Subcutaneous abdominal adipose tissue (tissue), 5 donors: ENCODE measurements at regions not wholly inside any gene's neighbourhood (a gene's known extent, or its start where the extent isn't known, plus 50 kb on each side); places are given as distances from the start of the nearest gene placed in this dataset.

Experiments
- H3K27ac ChIP-seq: one replicate; pipeline ENCODE4 v1.7.0; 2013; ENCODE audit warnings: low read depth, mild to moderate bottlenecking, inconsistent platforms, low read length, moderate library complexity
- H3K27me3 ChIP-seq, 5 donors: one replicate each; pipeline ENCODE4 v1.7.0; 2013; ENCODE audit warnings: low read length in 5 of 5, inconsistent platforms in 1 of 5; ENCODE audit not compliant: control insufficient read depth in 5 of 5, insufficient read depth in 4 of 5
- H3K36me3 ChIP-seq, 5 donors: one replicate each; pipeline ENCODE4 v1.7.0; 2013; ENCODE audit warnings: low read length in 5 of 5; ENCODE audit not compliant: control insufficient read depth in 5 of 5, insufficient read depth in 5 of 5
- H3K4me1 ChIP-seq, 5 donors: one replicate each; pipeline ENCODE4 v1.7.0; 2013; ENCODE audit warnings: low read length in 5 of 5, mild to moderate bottlenecking in 3 of 5, moderate library complexity in 1 of 5; ENCODE audit not compliant: control insufficient read depth in 5 of 5, insufficient read depth in 5 of 5
- H3K4me3 ChIP-seq, 5 donors: one replicate each; pipeline ENCODE4 v1.7.0; 2013; ENCODE audit warnings: low read length in 5 of 5, low read depth in 1 of 5
- H3K9ac ChIP-seq, 5 donors: one replicate each; pipeline ENCODE4 v1.7.0; 2013; ENCODE audit warnings: low read length in 5 of 5, mild to moderate bottlenecking in 4 of 5, moderate library complexity in 3 of 5
- H3K9me3 ChIP-seq, 5 donors: one replicate each; pipeline ENCODE4 v1.7.0; 2013; ENCODE audit warnings: low read length in 5 of 5; ENCODE audit not compliant: control insufficient read depth in 5 of 5
- donor health status: healthy.
- donor health status: healthy.
- donor health status: healthy.
- donor health status: healthy.
- donor health status: healthy.

- no peak overlapping the region for H3K27ac ChIP-seq
Measured at GRCh38 chr2:149841396-149841795, 253.8 kb upstream of the MMADHC start.

GRCh38 chr2:149832324-149832723, 244.7 kb upstream of the MMADHC start:
- H3K4me3 ChIP-seq, result no peak overlapping the region
- H3K36me3 ChIP-seq, result no peaks in the 10 kb centered on the region
- H3K9ac ChIP-seq, result no peak overlapping the region
- H3K4me1 ChIP-seq, result no peaks in the 10 kb centered on the region
- H3K9me3 ChIP-seq, result peaks cover 0 to 4% (median 0%) of the 10 kb centered on the region in 5 donors
- no peak overlapping the region for H3K27ac ChIP-seq
- H3K27me3 ChIP-seq, result no peaks in the 10 kb centered on the region

More at GRCh38 chr2:149841396-149841795, 253.8 kb upstream of the MMADHC start:
- Histone ChIP-seq H3K4me1 (no peaks in the 10 kb centered on the region), H3K9ac (no peak overlapping the region), H3K36me3 (no peaks in the 10 kb centered on the region), H3K27me3 (no peaks in the 10 kb centered on the region), H3K9me3 (peaks cover 0 to 3% (median 0%) of the 10 kb centered on the region in 5 donors), H3K4me3 (no peak overlapping the region)

- no peak overlapping the region for H3K27ac ChIP-seq
- H3K9ac ChIP-seq, result no peak overlapping the region
- no peak overlapping the region for H3K4me3 ChIP-seq
- no peaks in the 10 kb centered on the region for H3K27me3 ChIP-seq
- H3K36me3 ChIP-seq, result no peaks in the 10 kb centered on the region
- H3K9me3 ChIP-seq, result no peaks in the 10 kb centered on the region
- no peaks in the 10 kb centered on the region for H3K4me1 ChIP-seq
Measured at GRCh38 chr2:149828520-149829210, 241.1 kb upstream of the MMADHC start.

- no peaks in the 10 kb centered on the region for H3K4me1 ChIP-seq
Measured at GRCh38 chr2:149827585-149828126, 240.1 kb upstream of the MMADHC start.

GRCh38 chr2:149826471-149827125, 239.0 kb upstream of the MMADHC start:
- Histone ChIP-seq H3K27ac (no peak overlapping the region), H3K9ac (no peak overlapping the region), H3K9me3 (no peaks in the 10 kb centered on the region)

More at GRCh38 chr2:149827585-149828126, 240.1 kb upstream of the MMADHC start:
- Histone ChIP-seq H3K9ac (no peak overlapping the region), H3K9me3 (no peaks in the 10 kb centered on the region), H3K27ac (no peak overlapping the region), H3K36me3 (no peaks in the 10 kb centered on the region), H3K4me3 (no peak overlapping the region), H3K27me3 (no peaks in the 10 kb centered on the region)

GRCh38 chr2:149825473-149825872, 237.9 kb upstream of the MMADHC start:
- Histone ChIP-seq H3K4me1 (no peaks in the 10 kb centered on the region), H3K27me3 (no peaks in the 10 kb centered on the region), H3K9me3 (no peaks in the 10 kb centered on the region), H3K4me3 (no peak overlapping the region), H3K9ac (no peak overlapping the region), H3K27ac (no peak overlapping the region), H3K36me3 (no peaks in the 10 kb centered on the region)

More at GRCh38 chr2:149826471-149827125, 239.0 kb upstream of the MMADHC start:
- H3K27me3 ChIP-seq, result no peaks in the 10 kb centered on the region
- no peaks in the 10 kb centered on the region for H3K4me1 ChIP-seq
- no peaks in the 10 kb centered on the region for H3K36me3 ChIP-seq
- H3K4me3 ChIP-seq, result no peak overlapping the region

GRCh38 chr2:149824136-149824535, 236.6 kb upstream of the MMADHC start:
- Histone ChIP-seq H3K36me3 (no peaks in the 10 kb centered on the region), H3K9me3 (no peaks in the 10 kb centered on the region), H3K27me3 (no peaks in the 10 kb centered on the region), H3K9ac (no peak overlapping the region), H3K27ac (no peak overlapping the region), H3K4me1 (no peaks in the 10 kb centered on the region), H3K4me3 (no peak overlapping the region)

GRCh38 chr2:149819356-149819957, 231.9 kb upstream of the MMADHC start:
- no peaks in the 10 kb centered on the region for H3K9me3 ChIP-seq
- no peak overlapping the region for H3K27ac ChIP-seq
- no peaks in the 10 kb centered on the region for H3K27me3 ChIP-seq
- no peaks in the 10 kb centered on the region for H3K36me3 ChIP-seq
- no peak overlapping the region for H3K4me3 ChIP-seq
- no peak overlapping the region for H3K9ac ChIP-seq
- peaks cover 0 to 12% (median 7%) of the 10 kb centered on the region in 5 donors for H3K4me1 ChIP-seq

GRCh38 chr2:149816756-149817551, 229.4 kb upstream of the MMADHC start:
- Histone ChIP-seq H3K4me3 (no peak overlapping the region), H3K9me3 (peaks cover 0 to under 1% (median 0%) of the 10 kb centered on the region in 5 donors), H3K27me3 (no peaks in the 10 kb centered on the region), H3K36me3 (no peaks in the 10 kb centered on the region), H3K27ac (no peak overlapping the region), H3K4me1 (peaks cover 0 to 12% (median 7%) of the 10 kb centered on the region in 5 donors), H3K9ac (no peak overlapping the region)
